GM21447 (cell line): ENCODE measurements at regions not wholly inside any gene's neighbourhood (a gene's known extent, or its start where the extent isn't known, plus 50 kb on each side); places are given as distances from the start of the nearest gene placed in this dataset.
"Not testable (repeated sequence)": the region's sequence is repeated elsewhere in the genome, so short reads cannot be mapped to it uniquely, and the experiment has no call there.

Experiments
- ATAC-seq: cut with Tn5 transposase; IDR thresholded peaks from one replicate; pipeline ENCODE4 v1.9.1; 2021; ENCODE audit not compliant: unreplicated experiment

DNA sequence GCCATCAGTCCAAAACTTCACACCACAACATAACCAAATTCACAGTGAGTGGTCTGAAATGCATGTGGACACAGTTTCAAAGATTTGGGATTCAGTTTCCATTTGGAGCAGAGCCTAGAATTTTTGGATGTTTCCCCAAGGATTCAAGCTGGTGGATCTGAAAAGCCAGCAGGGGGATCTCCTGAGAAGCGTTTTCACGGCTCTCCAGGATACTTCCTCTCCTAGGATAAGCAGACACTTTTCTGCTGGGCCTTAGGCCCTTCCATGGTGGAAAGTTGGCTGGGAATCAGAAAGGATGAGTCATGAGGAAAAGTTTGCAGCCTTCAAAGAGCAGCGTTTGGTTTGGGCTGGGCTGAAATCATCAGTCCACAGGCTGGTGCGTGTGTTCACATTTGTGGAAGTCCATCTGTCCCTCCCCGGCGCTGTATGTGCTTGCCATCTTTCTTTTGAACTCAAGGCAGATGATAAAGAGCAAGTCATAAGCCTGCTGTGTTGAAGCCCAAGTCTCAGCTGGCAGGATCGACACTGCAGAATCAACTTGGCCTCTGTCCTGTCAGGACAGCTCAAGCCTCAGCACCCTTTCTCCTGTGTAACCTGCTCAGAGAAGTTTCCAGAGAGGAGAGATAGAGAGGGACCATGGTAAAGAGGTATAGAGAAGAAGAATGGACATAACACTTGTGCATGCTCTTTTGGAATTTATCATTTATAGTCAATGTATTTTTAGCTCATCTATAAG is 152.6 kb upstream of the MSX2 start:
- ATAC-seq = no peak

DNA sequence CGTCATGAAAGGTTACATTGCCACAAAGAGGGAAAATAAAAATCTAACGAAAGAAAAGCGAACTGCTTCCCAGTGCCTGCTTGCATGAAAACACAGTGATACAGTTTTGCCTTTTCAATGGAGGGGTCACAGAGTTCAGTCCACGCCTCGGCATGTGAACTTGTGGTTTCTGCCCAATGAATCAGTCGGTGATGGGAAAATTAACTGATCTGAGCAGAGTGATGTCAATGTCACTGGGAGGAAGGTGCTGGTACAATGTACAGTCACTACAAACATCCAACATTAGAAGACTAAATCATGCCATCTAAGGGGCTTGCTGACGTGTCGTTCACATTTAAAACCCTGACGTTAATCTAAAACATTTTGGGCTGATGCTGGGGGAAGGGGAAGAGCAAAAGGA is 151.8 kb upstream of the MSX2 start:
- no peak for ATAC-seq

DNA sequence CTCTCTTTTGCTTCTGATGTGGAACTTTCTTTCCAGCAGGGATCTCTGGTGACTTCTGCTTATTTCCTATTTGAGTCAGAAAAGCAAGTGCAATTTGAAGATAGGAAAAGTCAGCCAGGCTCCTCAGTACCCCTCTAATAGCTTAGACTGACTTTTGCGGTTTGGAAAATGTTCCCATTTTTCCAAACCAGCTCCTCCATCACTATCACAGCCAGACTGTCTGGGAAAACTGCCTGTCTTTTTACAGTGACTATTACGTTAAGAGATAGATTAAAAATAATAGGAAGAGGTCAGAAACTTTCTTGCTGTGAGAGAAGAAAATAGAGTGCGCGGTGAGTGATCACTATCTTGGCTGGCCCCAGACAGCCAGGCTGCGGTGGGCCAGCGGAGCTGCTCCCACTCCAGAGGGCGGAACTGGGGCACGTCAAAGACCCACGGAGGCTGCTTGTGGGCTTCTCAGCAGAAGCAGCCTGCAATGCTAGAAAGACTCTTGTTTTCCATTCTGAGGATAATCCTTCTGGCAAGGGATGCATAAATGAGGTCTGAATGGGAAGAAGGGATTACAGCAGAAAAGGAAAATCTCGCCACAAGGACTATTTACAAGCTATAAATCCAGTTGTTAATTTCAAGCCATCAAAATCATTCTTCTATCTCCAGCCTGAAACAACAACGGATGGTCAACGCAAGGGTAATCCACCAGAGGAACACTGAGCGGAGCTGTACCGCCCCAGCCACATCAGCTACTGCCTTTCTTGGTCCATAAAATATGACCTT is 151.0 kb upstream of the MSX2 start:
- no peak for ATAC-seq

DNA sequence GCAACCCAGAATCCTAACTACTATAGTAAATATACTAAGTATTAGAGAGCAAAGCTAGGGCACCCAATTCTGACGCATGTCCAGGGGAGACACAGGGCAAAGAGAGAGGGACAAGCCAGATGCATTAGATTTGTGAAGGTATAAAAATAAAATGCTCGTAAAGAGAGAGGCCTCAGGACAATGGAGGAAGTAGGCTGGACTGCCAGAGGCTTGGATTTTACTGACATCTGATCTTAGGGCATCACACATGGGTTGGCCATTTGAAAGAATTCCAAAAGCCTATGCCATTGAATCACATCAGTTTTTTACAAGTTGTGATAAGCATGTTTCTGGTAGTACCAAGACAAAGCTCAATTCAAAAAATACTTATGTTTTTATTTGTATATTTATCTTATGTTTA is 149.3 kb upstream of the MSX2 start:
- no peak for ATAC-seq

GRCh38 chr5:174576042-174576441 is 148.3 kb upstream of the MSX2 start:
- no peak for ATAC-seq

DNA sequence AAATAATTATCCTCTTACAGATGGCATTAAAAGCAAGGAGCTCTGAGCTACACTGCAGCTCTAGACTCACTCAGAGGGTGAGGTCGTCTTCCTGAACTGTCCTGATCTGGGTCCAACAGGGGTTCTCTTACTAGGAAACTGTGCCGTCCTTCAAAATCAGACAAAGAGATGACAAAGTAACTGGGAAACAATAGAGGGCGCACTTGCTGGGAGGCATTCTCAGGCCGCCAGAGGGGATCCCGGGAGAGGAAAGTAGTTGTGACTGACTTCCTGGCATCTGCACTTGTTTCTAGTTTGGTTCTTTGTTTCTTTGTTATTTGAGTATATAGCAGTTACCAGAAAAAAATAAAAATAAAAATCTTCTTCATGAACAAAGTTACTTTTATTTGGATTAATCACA is 142.9 kb upstream of the MSX2 start:
- no peak for ATAC-seq

DNA sequence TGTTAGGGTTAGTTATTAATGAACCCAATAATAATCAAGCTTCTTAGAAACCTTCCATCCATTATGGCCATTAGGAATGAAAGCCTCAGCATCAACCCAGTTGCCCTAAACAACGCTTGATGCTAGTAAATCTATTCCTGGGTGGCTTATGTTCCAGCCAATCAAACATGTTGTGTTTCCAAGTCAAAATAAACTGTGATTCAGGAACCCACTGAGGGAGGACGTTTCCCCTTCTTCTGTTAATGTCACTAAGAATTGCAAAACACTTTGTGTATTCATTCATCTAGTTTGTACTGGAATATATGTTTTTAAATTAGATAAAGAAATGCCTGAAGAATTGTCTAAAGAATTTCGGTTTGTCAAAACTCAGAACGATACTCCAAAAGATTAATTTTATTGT is 142.5 kb upstream of the MSX2 start:
- no peak for ATAC-seq

GRCh38 chr5:174583071-174583470 is 141.3 kb upstream of the MSX2 start:
- no peak for ATAC-seq

DNA sequence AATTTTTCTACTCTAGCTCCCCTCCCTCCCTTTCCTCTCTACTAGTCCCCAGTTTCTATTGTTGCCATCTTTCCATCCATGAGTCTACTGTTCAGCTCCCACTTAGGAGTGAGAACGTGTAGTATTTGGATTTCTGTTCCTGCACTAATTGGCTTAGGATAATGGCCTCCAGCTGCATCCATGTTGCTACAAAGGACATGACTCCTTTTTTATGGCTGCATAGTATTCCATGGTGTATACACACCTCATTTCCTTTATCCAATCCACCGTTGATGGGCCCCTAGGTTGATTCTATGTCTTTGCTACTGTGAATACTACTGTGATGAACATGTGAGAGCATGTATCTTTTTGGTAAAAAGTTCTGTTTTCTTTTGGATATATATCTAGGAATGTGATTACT is 138.9 kb upstream of the MSX2 start:
- no peak for ATAC-seq

GRCh38 chr5:174586163-174586562 is 138.2 kb upstream of the MSX2 start:
- not testable (repeated sequence) for ATAC-seq

- ATAC-seq = no peak
These were observed 135.4 kb upstream of the MSX2 start for GRCh38 chr5:174589011-174589410.

DNA sequence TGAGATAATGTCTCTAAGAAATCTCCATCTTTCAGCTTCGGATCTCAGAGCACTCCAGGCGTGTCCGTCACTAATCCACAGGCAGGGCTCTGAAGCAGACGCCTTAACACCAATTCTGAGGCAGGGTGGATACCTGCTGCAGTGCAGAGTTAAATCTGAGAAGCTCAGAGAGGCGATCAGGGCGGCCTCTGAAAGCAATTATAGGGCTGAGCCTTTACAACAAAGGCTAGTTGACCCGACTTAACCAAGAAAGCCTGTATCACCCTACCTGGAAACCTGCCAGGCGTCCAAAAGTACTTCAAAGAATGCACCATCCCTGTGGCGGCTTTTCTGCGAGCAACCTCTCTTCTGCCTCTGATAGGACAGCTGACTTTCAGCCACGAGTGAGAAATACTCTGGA is 134.8 kb upstream of the MSX2 start:
- ATAC-seq = no peak

DNA sequence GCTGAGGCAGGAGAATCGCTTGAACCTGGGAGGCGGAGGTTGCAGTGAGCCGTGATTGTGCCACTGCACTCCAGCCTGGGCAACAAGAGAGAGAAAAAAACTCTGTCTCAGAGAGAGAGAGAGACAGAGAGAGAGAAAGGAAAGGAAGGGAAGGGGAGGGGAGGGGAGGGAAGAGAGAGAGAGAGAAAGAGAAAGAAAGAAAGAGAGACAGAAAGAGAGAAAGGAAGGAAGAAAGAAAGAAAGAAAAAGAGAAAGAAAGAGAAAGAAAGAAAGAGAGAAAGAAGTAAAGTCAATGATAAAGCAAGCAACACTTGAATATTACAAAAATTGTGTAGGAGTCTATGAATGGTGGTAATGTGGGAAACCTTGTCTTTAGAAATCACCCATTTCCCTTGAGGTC is 133.6 kb upstream of the MSX2 start:
- ATAC-seq = no peak

GRCh38 chr5:174596429-174596828 is 128.0 kb upstream of the MSX2 start:
- no peak for ATAC-seq

- no peak for ATAC-seq
These were observed 124.4 kb upstream of the MSX2 start for GRCh38 chr5:174599992-174600391.

- no peak for ATAC-seq
These were observed 122.4 kb upstream of the MSX2 start for GRCh38 chr5:174601946-174602345.

DNA sequence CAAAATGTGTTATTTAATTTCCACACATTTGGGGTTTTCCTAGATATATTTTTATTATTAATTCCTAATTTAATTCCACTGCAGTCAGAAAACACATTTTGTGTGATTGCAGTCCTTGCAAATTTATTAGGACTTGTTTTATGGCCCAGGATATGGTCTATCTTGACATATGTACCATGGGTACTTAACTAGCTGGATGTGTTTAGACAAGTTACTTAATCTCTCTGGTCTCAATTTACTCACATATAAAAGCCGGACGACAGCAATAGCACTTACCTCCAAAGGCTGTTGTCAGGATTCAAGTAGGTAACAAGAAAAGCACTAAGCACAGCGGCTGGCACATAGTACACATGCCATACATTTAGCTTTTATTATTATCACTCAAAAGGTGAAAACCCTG is 118.2 kb upstream of the MSX2 start:
- no peak for ATAC-seq

DNA sequence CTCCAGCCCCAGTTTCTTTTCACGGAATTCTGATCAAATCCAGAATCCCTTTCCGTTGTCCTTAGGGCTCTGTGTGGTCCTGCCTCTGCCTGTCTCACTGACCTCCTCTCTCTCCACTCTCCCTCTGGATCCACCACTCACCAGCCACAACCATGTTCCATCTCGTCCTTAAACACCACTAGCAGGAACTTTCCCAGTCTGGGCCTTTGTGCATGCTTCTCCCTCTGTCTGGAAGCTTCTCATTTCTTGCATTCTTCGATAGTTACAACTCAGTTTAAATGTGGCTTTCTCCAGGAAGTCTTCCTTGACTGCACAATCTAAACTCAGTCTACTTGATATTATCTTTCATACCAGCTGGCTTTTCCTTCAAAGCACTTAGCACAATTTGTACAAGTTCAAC is 117.7 kb upstream of the MSX2 start:
- no peak for ATAC-seq

- no peak for ATAC-seq
These were observed 117.2 kb upstream of the MSX2 start for GRCh38 chr5:174607205-174607604.

DNA sequence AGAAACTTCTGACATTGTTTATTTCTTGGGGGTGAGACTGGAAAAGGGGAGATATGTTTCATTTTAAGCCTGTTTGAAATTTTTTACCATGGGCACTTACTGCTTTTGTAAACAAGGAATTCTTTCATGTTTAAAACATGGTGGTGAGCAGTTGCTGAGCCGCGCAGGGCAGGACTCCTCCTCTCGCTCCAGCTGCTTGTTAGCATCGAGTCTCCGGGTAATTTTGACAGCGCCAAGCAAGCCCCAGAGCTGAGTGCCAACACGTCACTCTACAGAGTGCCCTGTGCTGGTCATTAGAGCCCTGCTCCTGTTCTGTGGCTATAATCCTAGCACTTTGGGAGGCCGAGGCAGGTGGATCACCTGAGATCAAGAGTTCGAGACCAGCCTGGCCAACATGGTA is 116.5 kb upstream of the MSX2 start:
- no peak for ATAC-seq

DNA sequence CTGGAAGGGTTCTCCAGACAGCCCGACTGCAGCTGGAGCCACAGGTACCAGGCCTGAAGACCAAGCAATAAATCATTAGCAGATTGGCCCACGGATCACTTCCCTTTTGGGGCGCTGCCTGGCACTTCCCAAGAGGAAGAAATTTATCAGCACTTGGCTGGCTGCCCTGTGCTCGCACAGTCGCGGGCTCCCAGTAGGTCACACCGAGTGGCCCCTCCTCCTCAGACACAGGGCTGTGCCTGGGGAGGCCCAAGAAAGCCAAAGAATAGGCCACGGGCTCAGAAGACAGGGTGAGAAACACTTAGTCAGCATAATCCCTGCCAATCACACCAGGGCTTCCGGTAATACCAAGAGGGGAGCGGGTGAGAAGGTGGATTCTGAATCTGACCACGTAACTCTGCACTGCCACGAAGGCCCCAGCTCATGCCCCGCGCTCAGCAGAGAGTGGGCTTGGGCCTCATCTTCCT is 115.7 kb upstream of the MSX2 start:
- ATAC-seq = no peak

- ATAC-seq = no peak
These were observed 115.3 kb upstream of the MSX2 start for GRCh38 chr5:174609116-174609515.

DNA sequence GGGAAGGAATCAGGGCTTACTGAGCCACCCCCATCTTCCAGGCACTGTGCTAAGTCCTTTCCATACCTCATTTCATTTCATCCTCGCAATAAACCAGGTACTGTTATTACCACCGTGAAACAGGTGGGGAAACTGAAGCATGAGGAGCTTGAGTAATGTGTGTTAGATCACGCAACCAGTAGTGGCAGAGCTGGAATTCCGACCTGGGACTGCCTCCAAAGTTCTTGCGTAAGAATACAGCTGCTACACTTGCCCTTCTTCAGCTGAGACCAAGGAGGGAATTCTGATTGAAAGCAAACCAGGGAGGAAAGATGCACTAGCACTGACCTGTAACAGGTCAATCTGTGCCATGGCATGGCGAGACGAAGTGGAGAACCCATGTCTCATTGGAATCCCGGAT is 113.4 kb upstream of the MSX2 start:
- ATAC-seq = no peak
